ENCODE measurements at regions not wholly inside any gene's neighbourhood (a gene's known extent, or its start where the extent isn't known, plus 50 kb on each side); places are given as distances from the start of the nearest gene placed in this dataset.
A peak's percentile ranks its signal among the peaks of the same experiment; 100 is the strongest.
"Not testable (repeated sequence)": the region's sequence is repeated elsewhere in the genome, so short reads cannot be mapped to it uniquely, and the experiment has no call there.

GRCh38 chr16:15303667-15304324 lies 74.3 kb downstream of the NPIPA5 start:
- H3K4ac ChIP-seq (ENCODE audit: low read depth, low read length); H3K4me1 ChIP-seq (ENCODE audit: insufficient read depth, low read length); H2AK5ac ChIP-seq (ENCODE audit: insufficient read length, low read length); H2BK20ac ChIP-seq (ENCODE audit: low read depth, low read length, poor library complexity, severe bottlenecking); H4K5ac ChIP-seq (ENCODE audit: insufficient read length, low read depth, low read length); H3K27ac ChIP-seq (ENCODE audit: insufficient read length, low read depth, low read length); H2BK12ac ChIP-seq (ENCODE audit: insufficient read length, low read depth, low read length); H3K23me2 ChIP-seq (ENCODE audit: insufficient read length, low read depth, low read length, poor library complexity, severe bottlenecking); H4K20me1 ChIP-seq (ENCODE audit: control insufficient read depth, insufficient read depth, insufficient read length); H2BK15ac ChIP-seq (ENCODE audit: low read depth, low read length); H3K9me3 ChIP-seq (ENCODE audit: control insufficient read depth, low read depth, low read length); H4K8ac ChIP-seq (replicated peaks; ENCODE audit: insufficient read length, low read depth, low read length); H3K18ac ChIP-seq (ENCODE audit: insufficient read length, low read depth, low read length); H3K4me1 Mint-ChIP-seq; H3K27me3 Mint-ChIP-seq (ENCODE audit: low read depth); H4K91ac ChIP-seq (ENCODE audit: insufficient read length, low read depth, low read length); H2AFZ ChIP-seq (ENCODE audit: low read length); H3K79me1 ChIP-seq (ENCODE audit: insufficient read depth, low read depth, low read length, poor library complexity, severe bottlenecking); H3K9ac ChIP-seq (ENCODE audit: extremely low read depth, insufficient read length, low read length); H2BK5ac ChIP-seq (ENCODE audit: insufficient read length, low read length); H3K36me3 Mint-ChIP-seq (ENCODE audit: insufficient read depth in 1 of 3, low read depth in 3 of 3); H3K9me3 Mint-ChIP-seq; DNase-seq; H3K23ac ChIP-seq (ENCODE audit: insufficient read length, low read depth, low read length); H3K27me3 ChIP-seq (ENCODE audit: insufficient read depth, low read length); H3K14ac ChIP-seq (ENCODE audit: insufficient read depth, low read length); H2BK120ac ChIP-seq (ENCODE audit: low read depth, low read length, poor library complexity, severe bottlenecking); H3K56ac ChIP-seq (ENCODE audit: insufficient read length, low read depth, low read length); H3K79me2 ChIP-seq (ENCODE audit: insufficient read depth, low read length); H3T11ph ChIP-seq (ENCODE audit: low read length): not testable (repeated sequence)
- Mint-ChIP-seq H3K27ac (peak overlapping the region in 2 of 3 experiments; percentile 84 to 85; a peak in 3 of 7 replicates), H3K4me3 (peak overlapping the region; percentile 69 to 73)
- no CpG with 5 or more reads among the region's 10 CpGs for WGBS (ENCODE audit: extremely low coverage, insufficient read length, low lambda C conversion rate)
- H3K4me2 ChIP-seq (ENCODE audit: insufficient read depth, insufficient read length, low read length): peak overlapping the region; percentile 21

- not testable (repeated sequence) for H3K4ac ChIP-seq (ENCODE audit: low read depth, low read length); H3K9me3 Mint-ChIP-seq
These were observed 81.0 kb downstream of the NPIPA5 start for GRCh38 chr16:15297104-15297503.

More at GRCh38 chr16:15297104-15297503, 81.0 kb downstream of the NPIPA5 start:
- not testable (repeated sequence) for H2AK5ac ChIP-seq (ENCODE audit: insufficient read length, low read length); H4K5ac ChIP-seq (ENCODE audit: insufficient read length, low read depth, low read length); H3K56ac ChIP-seq (ENCODE audit: insufficient read length, low read depth, low read length); H3K79me2 ChIP-seq (ENCODE audit: insufficient read depth, low read length); H3K27ac Mint-ChIP-seq; H3K9me3 ChIP-seq (ENCODE audit: control insufficient read depth, low read depth, low read length); H3K18ac ChIP-seq (ENCODE audit: insufficient read length, low read depth, low read length); H4K91ac ChIP-seq (ENCODE audit: insufficient read length, low read depth, low read length); H3K23ac ChIP-seq (ENCODE audit: insufficient read length, low read depth, low read length); H3K4me2 ChIP-seq (ENCODE audit: insufficient read depth, insufficient read length, low read length); H3K4me3 Mint-ChIP-seq; H2BK120ac ChIP-seq (ENCODE audit: low read depth, low read length, poor library complexity, severe bottlenecking); DNase-seq; H2AFZ ChIP-seq (ENCODE audit: low read length); H2BK15ac ChIP-seq (ENCODE audit: low read depth, low read length); H3K27ac ChIP-seq (ENCODE audit: insufficient read length, low read depth, low read length); H2BK20ac ChIP-seq (ENCODE audit: low read depth, low read length, poor library complexity, severe bottlenecking); H2BK12ac ChIP-seq (ENCODE audit: insufficient read length, low read depth, low read length); H3K14ac ChIP-seq (ENCODE audit: insufficient read depth, low read length); H4K20me1 ChIP-seq (ENCODE audit: control insufficient read depth, insufficient read depth, insufficient read length); H3K27me3 Mint-ChIP-seq (ENCODE audit: low read depth); H3K23me2 ChIP-seq (ENCODE audit: insufficient read length, low read depth, low read length, poor library complexity, severe bottlenecking); H3K4me1 Mint-ChIP-seq; H3K4me1 ChIP-seq (ENCODE audit: insufficient read depth, low read length); H3T11ph ChIP-seq (ENCODE audit: low read length); H3K36me3 Mint-ChIP-seq (ENCODE audit: insufficient read depth in 1 of 3, low read depth in 3 of 3); H2BK5ac ChIP-seq (ENCODE audit: insufficient read length, low read length); H3K9ac ChIP-seq (ENCODE audit: extremely low read depth, insufficient read length, low read length); H3K27me3 ChIP-seq (ENCODE audit: insufficient read depth, low read length); H3K79me1 ChIP-seq (ENCODE audit: insufficient read depth, low read depth, low read length, poor library complexity, severe bottlenecking); H4K8ac ChIP-seq (replicated peaks; ENCODE audit: insufficient read length, low read depth, low read length)
- no CpG with 5 or more reads among the region's 4 CpGs for WGBS (ENCODE audit: extremely low coverage, insufficient read length, low lambda C conversion rate)
